A673 (cell line): ENCODE measurements at regions not wholly inside any gene's neighbourhood (a gene's known extent, or its start where the extent isn't known, plus 50 kb on each side); places are given as distances from the start of the nearest gene placed in this dataset.

Experiments
- CTCF ChIP-seq: fragments of 300-800, 200-600 bp; sonication (generic); conservative IDR thresholded peaks from 2 replicates; pipeline ENCODE4 v1.5.1; 2017; ENCODE audit warnings: low read depth, mild to moderate bottlenecking, antibody characterized with exemption, low read length, moderate library complexity, mixed read lengths
- EZH2 ChIP-seq: fragments of 200-600 bp; sonication (generic); IDR thresholded peaks from 2 replicates; pipeline ENCODE4 v1.6.1; 2017; ENCODE audit warnings: borderline replicate concordance, low read depth, mild to moderate bottlenecking, mixed read lengths, antibody characterized with exemption, low read length; ENCODE audit not compliant: poor library complexity, severe bottlenecking

DNA sequence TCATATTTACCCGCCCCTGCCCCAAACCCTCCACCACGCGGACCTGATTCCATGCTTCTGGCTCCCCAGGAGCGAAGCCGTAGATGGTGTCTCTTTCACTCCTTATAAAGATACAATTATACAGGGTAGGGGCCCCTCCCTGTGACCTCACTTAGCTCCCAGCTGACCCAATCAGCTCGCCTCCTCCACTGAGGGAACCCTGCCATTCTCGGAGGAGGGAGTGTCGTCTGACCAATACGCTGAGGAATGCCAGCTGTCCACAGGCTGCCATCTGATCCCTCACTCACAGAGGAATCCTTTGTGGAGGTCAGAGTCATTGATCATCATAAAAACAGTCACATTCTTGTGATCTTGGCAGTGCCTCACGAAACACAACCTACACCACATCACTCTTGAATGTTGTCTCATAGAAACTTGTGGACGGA, 67.5 kb upstream of the INSIG1 start:
- TF ChIP-seq CTCF = no peak
- no peak for TF ChIP-seq EZH2
